ENCODE measurements at regions not wholly inside any gene's neighbourhood (a gene's known extent, or its start where the extent isn't known, plus 50 kb on each side); places are given as distances from the start of the nearest gene placed in this dataset.
"Not testable (repeated sequence)": the region's sequence is repeated elsewhere in the genome, so short reads cannot be mapped to it uniquely, and the experiment has no call there.

GRCh38 chr6:109875973-109876372 lies 102.1 kb upstream of the GPR6 start:
- DNase-seq (ENCODE audit: low spot score) = no peak

GRCh38 chr6:109877028-109878004 lies 100.8 kb upstream of the GPR6 start:
- no peak for DNase-seq (ENCODE audit: low spot score)

DNA sequence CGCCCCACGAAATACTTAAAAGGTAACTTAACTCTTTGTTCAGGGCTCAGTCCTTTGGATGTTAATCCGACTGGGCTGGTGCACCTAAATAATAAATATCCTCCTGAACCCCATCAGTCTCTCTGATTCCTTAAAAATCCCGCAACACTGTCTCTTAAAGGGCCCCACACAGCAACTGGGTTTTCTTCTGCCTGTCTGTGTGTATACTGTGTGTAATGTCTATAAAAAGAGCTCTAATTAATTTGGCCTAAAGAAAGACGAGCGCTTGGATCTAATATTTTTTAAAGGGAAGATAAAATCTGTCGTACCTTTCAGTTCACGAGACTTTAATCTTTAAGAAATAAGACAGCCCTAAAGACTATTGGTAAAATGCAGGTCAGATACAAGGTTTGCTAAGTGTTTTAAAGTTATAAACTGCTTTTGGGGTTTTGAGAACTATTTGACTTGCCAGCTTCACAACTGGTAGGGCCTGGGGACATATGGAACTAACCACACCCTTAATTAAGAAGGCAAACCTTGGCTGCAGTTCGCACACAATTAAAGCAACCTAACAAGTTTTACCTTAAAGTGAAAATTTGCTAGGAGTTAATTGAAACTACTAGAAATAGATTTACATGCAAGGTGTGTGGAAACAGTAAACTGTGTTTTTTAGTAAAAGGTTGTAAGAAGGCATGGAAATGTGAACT lies 100.0 kb upstream of the GPR6 start:
- not testable (repeated sequence) for DNase-seq (ENCODE audit: low spot score)

GRCh38 chr6:109879081-109879480 lies 99.0 kb upstream of the GPR6 start:
- not testable (repeated sequence) for DNase-seq (ENCODE audit: low spot score)

GRCh38 chr6:109879521-109879920 lies 98.6 kb upstream of the GPR6 start:
- DNase-seq (ENCODE audit: low spot score) = no peak

- DNase-seq (ENCODE audit: low spot score) = not testable (repeated sequence)
Measured at GRCh38 chr6:109881069-109881468, 97.0 kb upstream of the GPR6 start.

DNA sequence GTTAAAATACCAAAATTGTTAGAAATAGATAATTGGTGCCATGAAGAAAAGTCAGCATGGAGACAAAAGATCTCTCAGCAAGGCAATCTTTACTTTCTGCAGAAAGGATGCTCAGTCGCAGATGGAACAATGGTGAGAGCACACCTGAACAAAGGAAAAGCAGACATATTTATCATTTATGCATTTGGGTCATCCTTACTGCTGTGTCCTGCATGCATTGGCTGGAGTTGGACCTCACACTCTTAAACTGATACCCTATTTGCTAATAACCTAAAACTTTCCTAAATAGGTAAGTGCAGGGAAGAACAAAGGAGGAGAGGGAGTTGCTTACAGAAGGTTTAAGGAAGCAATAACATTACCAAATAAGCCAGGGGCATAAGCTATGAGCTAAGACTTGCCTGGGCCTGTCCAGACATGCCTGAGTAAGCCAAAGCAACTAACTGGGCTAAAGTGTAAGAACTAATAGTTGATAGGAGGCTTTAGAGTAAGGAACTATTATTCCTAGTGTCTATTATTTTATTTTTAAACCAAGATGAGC lies 96.1 kb upstream of the GPR6 start:
- not testable (repeated sequence) for DNase-seq (ENCODE audit: low spot score)

DNA sequence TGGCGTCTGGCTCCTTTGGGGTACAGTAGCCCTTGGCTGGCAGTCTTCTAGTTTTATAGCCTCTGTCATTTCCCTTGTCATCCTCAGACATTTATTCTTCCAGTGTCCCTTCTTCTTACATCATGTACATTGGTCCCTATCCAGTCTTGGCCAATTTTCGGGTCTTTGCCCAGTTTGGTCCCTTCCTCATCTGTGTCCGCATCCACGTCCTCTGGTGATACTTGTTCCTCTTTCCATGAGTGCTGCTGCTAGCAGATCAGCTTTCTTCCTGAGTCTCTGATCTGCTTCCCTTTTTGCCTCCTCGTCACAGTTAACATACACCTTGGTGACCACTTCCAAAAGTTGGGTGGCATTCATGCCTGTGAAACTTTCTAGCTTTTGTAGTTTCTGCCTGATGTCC lies 86.2 kb upstream of the GPR6 start:
- no peak for DNase-seq (ENCODE audit: low spot score)

DNA sequence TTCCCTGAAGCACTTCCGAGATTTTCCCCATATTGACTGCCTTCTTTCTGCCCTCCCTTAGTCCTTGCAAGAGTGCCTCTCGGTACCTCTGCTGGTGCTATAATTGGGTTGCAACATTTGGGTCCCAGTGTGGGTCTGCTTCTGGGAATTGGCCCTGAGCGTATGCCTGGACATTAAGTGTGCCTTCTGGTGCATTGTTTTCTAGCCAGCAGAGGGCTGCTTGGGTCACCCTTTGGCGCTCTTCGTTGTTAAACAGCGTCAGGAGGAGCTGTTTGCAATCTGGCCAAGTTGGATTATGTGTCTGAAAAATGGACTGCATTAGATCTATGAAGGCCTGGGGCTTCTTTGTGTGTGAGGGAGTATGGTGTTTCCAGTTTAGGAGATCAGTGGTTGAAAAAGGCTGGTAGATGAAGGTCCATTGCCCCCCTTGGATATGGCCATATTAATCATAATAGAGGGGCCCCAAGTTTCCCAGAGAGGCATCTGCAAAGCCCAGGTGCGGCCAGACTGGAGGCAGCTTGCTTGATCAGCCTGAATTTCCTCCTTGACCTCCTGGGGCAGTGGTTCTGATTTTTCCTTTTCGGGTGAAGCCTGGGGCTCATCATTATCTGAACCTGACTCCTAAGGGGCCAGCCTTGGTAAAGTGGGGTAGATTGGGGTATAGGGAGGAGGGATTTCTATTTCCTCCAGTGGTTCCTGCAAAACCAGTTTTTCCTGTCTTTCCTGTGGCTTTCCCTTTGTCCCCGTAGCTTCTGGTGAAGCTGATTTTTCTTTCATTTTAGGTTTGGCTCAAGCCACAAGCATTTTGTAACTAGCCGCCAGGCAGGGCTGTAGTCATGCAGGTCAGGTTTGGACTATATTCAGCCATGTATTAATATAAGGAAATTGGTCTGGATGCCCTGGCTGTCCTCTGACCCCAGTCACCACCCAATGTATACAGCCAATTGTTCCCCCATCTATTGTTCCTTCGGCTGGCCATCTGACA lies 85.4 kb upstream of the GPR6 start:
- DNase-seq (ENCODE audit: low spot score) = peak; percentile 97

DNA sequence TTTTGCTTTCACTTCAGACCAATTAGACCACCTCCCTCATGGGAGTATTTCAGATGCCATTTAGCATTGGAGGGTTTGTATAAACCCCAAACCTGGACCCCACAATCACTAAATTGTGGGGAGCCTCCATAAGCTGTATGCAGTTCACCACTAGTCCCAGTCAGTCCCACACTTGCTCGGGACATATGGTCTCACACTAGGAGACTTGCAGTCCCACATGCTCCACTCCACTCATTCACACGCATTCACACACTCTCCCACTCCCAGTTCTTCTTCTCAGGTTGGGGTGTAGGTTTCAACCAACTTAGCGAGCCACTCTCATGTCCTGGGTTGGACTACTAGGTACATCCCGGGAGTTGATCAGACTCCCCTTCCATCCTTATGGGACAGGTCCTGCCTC lies 84.5 kb upstream of the GPR6 start:
- peak; percentile 65 for DNase-seq (ENCODE audit: low spot score)

DNA sequence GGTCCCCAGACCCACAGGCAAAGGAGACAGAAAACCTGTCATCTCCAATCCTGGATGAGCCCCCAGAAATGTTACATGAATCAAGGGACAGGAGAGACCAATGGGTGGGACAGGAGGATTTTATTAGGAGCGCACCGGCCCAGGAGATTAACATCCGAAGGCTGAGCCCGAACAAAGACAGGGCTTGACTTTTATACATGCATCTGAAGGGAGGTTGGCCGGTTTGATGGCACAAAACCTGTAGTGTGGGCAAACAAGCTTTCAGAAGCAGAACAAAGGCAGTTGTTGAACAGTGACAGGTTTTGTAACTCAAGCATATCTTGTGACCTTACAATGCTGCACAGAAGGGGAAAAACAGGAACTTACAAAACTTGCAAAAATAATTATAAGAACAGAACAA lies 83.9 kb upstream of the GPR6 start:
- no peak for DNase-seq (ENCODE audit: low spot score)

- no peak for DNase-seq (ENCODE audit: low spot score)
Measured at GRCh38 chr6:109896341-109896740, 81.8 kb upstream of the GPR6 start.

GRCh38 chr6:109897025-109897424 lies 81.1 kb upstream of the GPR6 start:
- DNase-seq (ENCODE audit: low spot score) = no peak

DNA sequence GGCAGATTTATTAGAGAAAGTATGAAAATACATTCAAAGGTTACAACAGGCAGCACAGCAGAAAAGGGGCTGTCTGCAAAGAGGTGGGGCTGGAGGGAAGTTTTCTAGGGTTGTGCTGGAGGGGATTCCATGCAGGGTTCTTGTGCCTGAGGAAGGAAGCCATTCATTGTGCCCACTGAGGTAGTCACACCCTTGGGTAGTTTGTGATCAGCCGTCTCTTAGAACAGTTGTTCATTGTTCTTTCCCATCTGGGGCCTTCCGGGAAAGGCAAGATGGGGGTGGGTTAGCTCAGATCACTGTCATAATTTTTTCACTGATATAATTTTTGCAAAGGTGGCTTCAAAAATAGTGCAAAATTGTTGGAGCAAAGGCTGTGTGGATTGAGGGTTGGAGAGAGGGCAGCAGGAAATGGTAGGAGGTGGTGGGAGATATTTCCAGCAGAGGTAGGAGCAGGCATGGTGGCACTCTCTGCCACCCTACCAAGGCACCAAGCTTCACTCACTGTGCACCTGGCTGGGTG lies 80.5 kb upstream of the GPR6 start:
- no peak for DNase-seq (ENCODE audit: low spot score)

DNA sequence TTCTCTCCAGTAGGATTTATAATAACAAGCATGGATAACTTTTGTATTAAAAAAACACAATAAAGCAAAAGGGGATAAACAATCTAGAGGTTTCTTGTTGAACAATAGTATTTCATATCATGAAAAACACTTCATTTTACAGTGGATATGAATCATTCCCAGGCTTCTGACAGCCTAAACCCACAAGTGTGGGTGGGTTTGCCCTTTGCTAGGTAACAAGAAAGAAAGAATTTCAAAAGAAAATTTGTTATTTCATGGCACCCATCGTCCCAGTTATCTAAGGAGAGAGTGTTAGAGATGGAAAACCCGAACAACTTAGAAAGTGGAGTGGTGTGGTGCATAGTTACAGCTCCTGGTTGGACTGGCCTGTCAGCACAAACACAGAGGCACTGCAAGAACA lies 76.1 kb upstream of the GPR6 start:
- no peak for DNase-seq (ENCODE audit: low spot score)

DNA sequence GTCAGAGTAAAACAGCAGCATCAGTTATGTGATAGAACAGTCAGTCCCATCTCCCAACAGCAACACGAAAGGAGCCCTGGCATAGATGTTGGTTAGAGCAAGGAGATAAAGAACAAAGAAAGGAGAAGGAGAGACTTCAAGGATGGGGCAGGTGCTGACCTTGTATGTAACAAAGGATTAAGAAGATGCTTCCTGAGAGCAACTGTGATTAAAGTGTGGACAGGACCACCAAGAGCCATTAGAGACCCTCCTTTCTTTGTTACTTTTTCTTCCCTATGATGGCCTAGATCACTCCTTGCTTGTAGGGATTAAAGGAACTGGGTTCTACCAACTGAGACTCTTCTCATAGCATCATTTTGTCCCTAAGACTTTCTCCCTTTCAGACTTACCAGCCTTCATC lies 75.2 kb upstream of the GPR6 start:
- no peak for DNase-seq (ENCODE audit: low spot score)

DNA sequence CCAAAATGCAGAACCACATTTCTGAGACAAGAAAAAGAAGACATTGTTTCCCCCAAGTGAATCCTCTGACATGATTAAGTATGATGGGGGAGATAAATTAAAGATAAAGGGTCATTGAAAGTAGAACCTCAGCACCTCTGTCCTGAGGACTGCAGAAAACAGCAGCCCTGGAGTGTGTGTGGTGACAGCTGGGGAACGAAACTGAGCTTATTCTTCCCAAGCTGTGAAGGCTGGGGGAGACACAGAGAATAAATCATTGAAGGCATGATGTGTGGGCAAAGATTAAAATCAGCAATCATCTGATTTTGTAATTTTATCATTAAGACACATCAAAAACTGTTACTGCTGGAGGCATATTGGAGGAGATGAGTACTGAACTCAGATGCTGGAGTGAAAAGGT lies 67.5 kb upstream of the GPR6 start:
- no peak for DNase-seq (ENCODE audit: low spot score)

- no peak for DNase-seq (ENCODE audit: low spot score)
Measured at GRCh38 chr6:109912118-109912517, 66.0 kb upstream of the GPR6 start.

GRCh38 chr6:109912952-109913351 lies 65.2 kb upstream of the GPR6 start:
- no peak for DNase-seq (ENCODE audit: low spot score)

GRCh38 chr6:109915748-109916147 lies 62.4 kb upstream of the GPR6 start:
- not testable (repeated sequence) for DNase-seq (ENCODE audit: low spot score)

- DNase-seq (ENCODE audit: low spot score) = no peak
Measured at GRCh38 chr6:109916759-109917158, 61.4 kb upstream of the GPR6 start.

- DNase-seq (ENCODE audit: low spot score) = no peak
Measured at GRCh38 chr6:109918227-109918626, 59.9 kb upstream of the GPR6 start.
